ENCODE measurements at regions not wholly inside any gene's neighbourhood (a gene's known extent, or its start where the extent isn't known, plus 50 kb on each side); places are given as distances from the start of the nearest gene placed in this dataset.

DNA sequence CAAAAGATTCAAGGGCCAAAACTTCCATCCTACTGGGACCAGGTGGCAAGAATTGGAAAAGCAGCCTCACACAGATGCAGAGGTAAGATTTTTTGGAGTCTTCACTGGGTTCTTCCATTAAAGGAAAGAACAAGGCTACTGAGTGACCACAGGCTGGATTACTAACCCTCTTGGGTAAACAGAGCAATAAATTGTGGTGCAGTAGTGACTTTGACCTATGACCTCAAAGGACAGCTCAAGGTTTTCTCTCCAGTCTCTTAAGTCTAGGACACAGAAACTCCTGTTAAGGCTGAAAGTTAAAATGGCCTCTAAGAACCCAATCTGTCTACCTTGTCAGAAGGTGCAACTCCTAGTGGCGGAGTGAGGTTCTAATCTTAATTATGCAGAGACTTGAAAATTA, 464.9 kb downstream of the SMARCA1 start:
- H3K27ac ChIP-seq (ENCODE audit: low read depth, low read length), result no peak overlapping the region
- H3K4me1 ChIP-seq (ENCODE audit: control insufficient read depth, insufficient read depth, low read length), result no peaks in the 10 kb centered on the region
- H3K9me3 ChIP-seq (ENCODE audit: control insufficient read depth, insufficient read depth, low read length), result no peaks in the 10 kb centered on the region
- no peaks in the 10 kb centered on the region for H3K27me3 ChIP-seq (ENCODE audit: control insufficient read depth, insufficient read depth, low read length)
- DNase-seq (ENCODE audit: low read depth in 4 of 6, low spot score in 6 of 6), result no peak
- 100% methylated on average over 1 of the region's 1 CpG for WGBS (ENCODE audit: insufficient coverage)
- no peak overlapping the region for H3K4me3 ChIP-seq (ENCODE audit: low read depth, low read length)
- no peaks in the 10 kb centered on the region for H3K36me3 ChIP-seq (ENCODE audit: control insufficient read depth, insufficient read depth, low read length)

DNA sequence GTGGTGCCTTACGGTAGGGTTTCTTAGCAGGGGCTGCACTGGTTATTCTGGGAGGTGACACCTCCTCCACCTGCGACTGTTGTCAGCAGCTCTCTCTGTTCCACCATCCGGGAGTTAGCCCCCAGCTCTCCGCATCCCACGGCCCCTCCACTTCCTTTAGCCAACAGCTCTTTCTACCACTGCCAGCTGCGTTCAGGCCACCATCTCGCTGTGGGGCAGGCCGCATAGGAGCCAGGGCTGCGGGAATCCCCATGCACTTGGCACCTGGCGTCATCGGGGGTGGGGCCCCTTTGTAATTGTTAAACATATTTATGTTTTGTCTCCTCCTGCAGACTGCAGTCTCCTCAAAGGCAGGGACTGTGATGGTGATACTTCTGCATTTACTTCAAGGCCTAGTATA, 480.2 kb downstream of the SMARCA1 start:
- no peak overlapping the region for H3K27ac ChIP-seq (ENCODE audit: low read depth, low read length)
- H3K27me3 ChIP-seq (ENCODE audit: control insufficient read depth, insufficient read depth, low read length), result no peaks in the 10 kb centered on the region
- no peaks in the 10 kb centered on the region for H3K36me3 ChIP-seq (ENCODE audit: control insufficient read depth, insufficient read depth, low read length)
- no peak for DNase-seq (ENCODE audit: low read depth in 4 of 6, low spot score in 6 of 6)
- peaks cover 3% of the 10 kb centered on the region for H3K9me3 ChIP-seq (ENCODE audit: control insufficient read depth, insufficient read depth, low read length)
- H3K4me3 ChIP-seq (ENCODE audit: low read depth, low read length), result no peak overlapping the region
- H3K4me1 ChIP-seq (ENCODE audit: control insufficient read depth, insufficient read depth, low read length), result no peaks in the 10 kb centered on the region
- WGBS (ENCODE audit: insufficient coverage), result 86% methylated on average over 6 of the region's 11 CpGs

DNA sequence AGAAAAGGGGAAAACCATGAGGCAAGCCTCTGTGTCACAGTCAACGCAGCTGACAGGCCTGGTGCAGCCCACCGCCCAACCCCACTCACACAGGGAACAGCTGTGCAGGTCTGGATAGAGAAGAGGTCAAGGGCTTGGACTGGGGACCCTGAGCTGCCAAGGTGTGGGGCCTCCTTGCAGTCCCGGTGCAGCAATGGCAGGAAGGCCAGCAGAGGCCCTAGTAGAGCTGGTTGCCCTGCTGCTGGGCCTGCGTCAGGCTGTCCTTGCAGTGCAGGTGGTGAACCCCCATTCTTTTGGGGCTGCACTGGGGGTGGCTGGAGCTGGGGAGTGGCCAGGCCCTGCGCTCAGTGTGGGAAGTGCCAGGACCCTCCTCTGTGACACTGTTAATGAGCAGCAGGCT, 482.0 kb downstream of the SMARCA1 start:
- H3K9me3 ChIP-seq (ENCODE audit: control insufficient read depth, insufficient read depth, low read length), result peaks cover 3% of the 10 kb centered on the region
- 77% methylated on average over 5 of the region's 5 CpGs for WGBS (ENCODE audit: insufficient coverage)
- H3K27ac ChIP-seq (ENCODE audit: low read depth, low read length), result no peak overlapping the region
- no peaks in the 10 kb centered on the region for H3K4me1 ChIP-seq (ENCODE audit: control insufficient read depth, insufficient read depth, low read length)
- DNase-seq (ENCODE audit: low read depth in 4 of 6, low spot score in 6 of 6), result no peak
- H3K36me3 ChIP-seq (ENCODE audit: control insufficient read depth, insufficient read depth, low read length), result no peaks in the 10 kb centered on the region
- H3K27me3 ChIP-seq (ENCODE audit: control insufficient read depth, insufficient read depth, low read length), result no peaks in the 10 kb centered on the region
- H3K4me3 ChIP-seq (ENCODE audit: low read depth, low read length), result no peak overlapping the region

DNA sequence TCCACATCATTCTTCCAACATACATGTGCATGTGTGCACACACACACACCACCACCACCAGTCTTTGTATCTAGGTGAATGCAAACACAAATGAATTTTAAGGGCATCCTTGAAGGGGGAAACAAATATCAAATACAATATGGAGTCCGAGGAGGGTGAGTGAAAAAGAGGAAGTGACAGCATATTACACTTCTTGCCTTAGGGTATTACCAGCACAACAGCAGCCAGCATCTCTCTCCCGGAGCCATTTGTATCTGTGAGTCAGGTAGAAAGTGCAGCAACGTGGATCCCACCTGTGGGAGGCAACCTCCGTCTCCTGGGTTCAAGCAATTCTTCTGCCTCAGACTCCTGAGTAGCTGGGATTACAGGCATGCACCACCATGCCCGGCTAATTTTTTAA, 483.2 kb downstream of the SMARCA1 start:
- H3K4me1 ChIP-seq (ENCODE audit: control insufficient read depth, insufficient read depth, low read length), result no peaks in the 10 kb centered on the region
- peaks cover 3% of the 10 kb centered on the region for H3K9me3 ChIP-seq (ENCODE audit: control insufficient read depth, insufficient read depth, low read length)
- no peaks in the 10 kb centered on the region for H3K27me3 ChIP-seq (ENCODE audit: control insufficient read depth, insufficient read depth, low read length)
- no peak overlapping the region for H3K4me3 ChIP-seq (ENCODE audit: low read depth, low read length)
- H3K27ac ChIP-seq (ENCODE audit: low read depth, low read length), result no peak overlapping the region
- DNase-seq (ENCODE audit: low read depth in 4 of 6, low spot score in 6 of 6), result no peak
- H3K36me3 ChIP-seq (ENCODE audit: control insufficient read depth, insufficient read depth, low read length), result no peaks in the 10 kb centered on the region
- WGBS (ENCODE audit: insufficient coverage), result 68% methylated on average over 2 of the region's 5 CpGs

DNA sequence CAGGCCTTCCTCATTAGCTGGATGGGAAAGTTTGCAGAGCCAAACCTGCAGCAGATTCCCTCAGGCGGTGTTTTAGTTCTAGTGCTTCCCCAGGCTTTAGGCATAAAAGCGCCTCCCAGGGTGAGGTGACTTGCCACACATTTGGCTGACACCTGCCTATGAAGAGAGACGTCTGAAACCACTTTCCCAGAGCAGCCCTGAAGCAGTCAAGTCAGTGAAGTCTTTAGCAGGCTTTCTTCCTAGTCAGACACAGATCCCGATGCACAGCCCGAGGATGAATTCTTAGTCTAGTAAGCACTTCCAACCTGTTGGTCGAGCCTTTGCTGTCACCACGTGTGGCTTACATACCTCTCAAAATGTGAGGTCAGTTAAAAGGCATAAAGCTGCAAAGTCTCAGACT, 484.1 kb downstream of the SMARCA1 start:
- H3K36me3 ChIP-seq (ENCODE audit: control insufficient read depth, insufficient read depth, low read length), result no peaks in the 10 kb centered on the region
- H3K4me1 ChIP-seq (ENCODE audit: control insufficient read depth, insufficient read depth, low read length), result no peaks in the 10 kb centered on the region
- no peaks in the 10 kb centered on the region for H3K27me3 ChIP-seq (ENCODE audit: control insufficient read depth, insufficient read depth, low read length)
- no peak overlapping the region for H3K27ac ChIP-seq (ENCODE audit: low read depth, low read length)
- DNase-seq (ENCODE audit: low read depth in 4 of 6, low spot score in 6 of 6), result peak in 1 of 6 donors; percentile 5
- H3K9me3 ChIP-seq (ENCODE audit: control insufficient read depth, insufficient read depth, low read length), result peaks cover 3% of the 10 kb centered on the region
- 56% methylated on average over 7 of the region's 7 CpGs for WGBS (ENCODE audit: insufficient coverage)
- no peak overlapping the region for H3K4me3 ChIP-seq (ENCODE audit: low read depth, low read length)

DNA sequence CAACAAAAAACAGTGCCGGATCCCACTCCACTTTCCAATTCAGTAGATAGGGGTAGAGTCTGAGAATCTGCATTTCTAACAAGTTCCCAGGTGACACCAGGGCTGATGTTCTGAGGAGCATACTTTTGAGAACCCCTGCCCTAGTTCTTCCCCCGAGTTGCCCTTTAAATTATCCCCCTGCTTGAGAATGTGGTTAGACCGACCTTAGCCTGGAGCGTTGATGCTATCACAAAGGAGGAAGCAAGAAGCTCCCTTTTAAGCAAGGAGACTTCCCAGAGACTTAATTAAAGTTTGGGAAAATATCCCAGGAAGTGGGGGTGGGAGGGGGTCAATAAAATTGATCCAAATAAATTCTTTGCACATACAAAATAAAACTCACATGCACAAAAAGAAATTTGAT, 485.9 kb downstream of the SMARCA1 start:
- DNase-seq (ENCODE audit: low read depth in 4 of 6, low spot score in 6 of 6), result no peak
- no peaks in the 10 kb centered on the region for H3K9me3 ChIP-seq (ENCODE audit: control insufficient read depth, insufficient read depth, low read length)
- no peaks in the 10 kb centered on the region for H3K27me3 ChIP-seq (ENCODE audit: control insufficient read depth, insufficient read depth, low read length)
- no peak overlapping the region for H3K4me3 ChIP-seq (ENCODE audit: low read depth, low read length)
- H3K36me3 ChIP-seq (ENCODE audit: control insufficient read depth, insufficient read depth, low read length), result no peaks in the 10 kb centered on the region
- 100% methylated on average over 1 of the region's 4 CpGs for WGBS (ENCODE audit: insufficient coverage)
- H3K4me1 ChIP-seq (ENCODE audit: control insufficient read depth, insufficient read depth, low read length), result no peaks in the 10 kb centered on the region
- no peak overlapping the region for H3K27ac ChIP-seq (ENCODE audit: low read depth, low read length)

DNA sequence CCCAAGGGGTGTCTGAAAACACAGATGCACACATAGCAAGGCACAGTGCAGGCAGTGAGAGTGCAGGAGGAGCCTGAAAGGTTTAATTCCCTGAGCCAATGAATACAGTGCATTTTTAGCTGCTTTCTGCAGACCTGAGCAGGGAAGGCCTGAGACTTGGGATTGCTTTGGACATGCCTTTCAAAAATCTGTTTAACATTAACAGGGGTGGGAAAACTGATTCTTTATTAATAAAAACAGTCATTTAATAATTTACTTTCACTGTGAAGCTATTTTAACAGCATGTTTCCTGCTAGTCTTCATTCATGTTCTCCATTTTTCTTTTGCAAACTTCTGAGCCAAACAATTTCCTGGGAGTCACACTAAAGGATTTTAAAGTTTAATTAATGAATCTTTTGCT, 488.1 kb downstream of the SMARCA1 start:
- H3K4me1 ChIP-seq (ENCODE audit: control insufficient read depth, insufficient read depth, low read length), result no peaks in the 10 kb centered on the region
- H3K36me3 ChIP-seq (ENCODE audit: control insufficient read depth, insufficient read depth, low read length), result no peaks in the 10 kb centered on the region
- no peak for DNase-seq (ENCODE audit: low read depth in 4 of 6, low spot score in 6 of 6)
- no peaks in the 10 kb centered on the region for H3K9me3 ChIP-seq (ENCODE audit: control insufficient read depth, insufficient read depth, low read length)
- H3K27me3 ChIP-seq (ENCODE audit: control insufficient read depth, insufficient read depth, low read length), result no peaks in the 10 kb centered on the region
- no peak overlapping the region for H3K4me3 ChIP-seq (ENCODE audit: low read depth, low read length)
- H3K27ac ChIP-seq (ENCODE audit: low read depth, low read length), result no peak overlapping the region

DNA sequence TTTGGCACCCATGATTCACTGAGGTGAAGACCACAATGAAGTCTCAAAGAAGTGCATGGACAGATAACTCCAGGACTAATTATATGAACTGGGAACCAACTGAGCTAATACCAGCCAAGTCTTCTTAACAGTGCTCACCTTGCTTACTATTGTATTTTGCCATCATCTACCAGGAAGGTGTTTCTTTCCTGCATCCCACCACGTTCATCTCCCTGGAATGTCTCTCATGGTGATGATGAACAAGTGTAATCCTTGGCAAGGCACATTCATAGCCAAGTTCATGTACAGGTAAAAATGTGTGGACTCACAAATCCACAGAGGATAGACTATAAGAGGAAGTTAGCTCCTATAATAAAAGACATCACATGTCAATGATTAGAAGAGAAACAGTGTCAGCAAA, 489.1 kb downstream of the SMARCA1 start:
- no peak for DNase-seq (ENCODE audit: low read depth in 4 of 6, low spot score in 6 of 6)
- Histone ChIP-seq H3K27ac (ENCODE audit: low read depth, low read length) (no peak overlapping the region), H3K27me3 (ENCODE audit: control insufficient read depth, insufficient read depth, low read length) (no peaks in the 10 kb centered on the region), H3K4me1 (ENCODE audit: control insufficient read depth, insufficient read depth, low read length) (no peaks in the 10 kb centered on the region), H3K9me3 (ENCODE audit: control insufficient read depth, insufficient read depth, low read length) (no peaks in the 10 kb centered on the region), H3K36me3 (ENCODE audit: control insufficient read depth, insufficient read depth, low read length) (no peaks in the 10 kb centered on the region), H3K4me3 (ENCODE audit: low read depth, low read length) (no peak overlapping the region)
- WGBS (ENCODE audit: insufficient coverage), result no CpG with 5 or more reads among the region's 1 CpG

DNA sequence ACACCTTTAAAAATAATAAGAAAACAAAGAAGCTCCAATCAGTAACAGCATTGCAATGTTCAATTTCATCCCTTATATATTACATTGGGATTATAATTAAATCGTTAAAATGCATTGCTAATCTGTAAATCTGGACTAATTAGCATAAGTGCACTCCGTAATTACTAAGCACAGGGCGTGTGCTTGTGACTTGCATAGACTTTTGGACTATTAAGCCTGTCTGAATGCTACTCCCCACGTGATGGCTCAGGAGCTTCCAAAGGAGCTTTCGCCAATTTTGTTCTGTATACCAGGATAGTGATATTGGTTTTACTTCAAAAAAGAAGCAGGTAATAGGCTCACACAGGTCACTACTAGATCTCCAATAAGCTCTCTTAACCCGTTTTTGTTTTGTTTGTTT, 497.1 kb downstream of the SMARCA1 start:
- Histone ChIP-seq H3K27ac (ENCODE audit: low read depth, low read length) (no peak overlapping the region), H3K4me3 (ENCODE audit: low read depth, low read length) (no peak overlapping the region), H3K27me3 (ENCODE audit: control insufficient read depth, insufficient read depth, low read length) (no peaks in the 10 kb centered on the region), H3K9me3 (ENCODE audit: control insufficient read depth, insufficient read depth, low read length) (no peaks in the 10 kb centered on the region), H3K4me1 (ENCODE audit: control insufficient read depth, insufficient read depth, low read length) (no peaks in the 10 kb centered on the region), H3K36me3 (ENCODE audit: control insufficient read depth, insufficient read depth, low read length) (no peaks in the 10 kb centered on the region)
- 80% methylated on average over 1 of the region's 6 CpGs for WGBS (ENCODE audit: insufficient coverage)
- peak in 1 of 6 donors; percentile 34 for DNase-seq (ENCODE audit: low read depth in 4 of 6, low spot score in 6 of 6)

DNA sequence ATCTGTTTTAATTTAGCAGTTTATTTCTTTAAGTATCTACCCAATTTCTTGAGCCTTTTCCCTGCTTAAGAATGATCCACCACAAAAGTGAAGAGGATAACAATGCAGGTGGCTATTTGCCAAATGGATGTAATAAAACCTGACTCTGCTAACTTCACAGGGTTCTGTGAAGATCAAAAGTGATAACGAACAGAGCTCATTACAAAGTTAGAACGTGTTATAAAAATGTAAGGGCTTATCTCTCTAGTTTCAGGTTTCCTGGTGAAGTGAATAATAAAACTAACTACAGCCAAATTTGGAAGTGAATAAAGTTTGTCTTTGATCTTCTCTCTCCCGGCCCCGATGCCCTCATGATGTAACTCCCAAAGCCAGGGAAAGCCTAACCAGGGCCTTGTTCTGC, 497.9 kb downstream of the SMARCA1 start:
- Histone ChIP-seq H3K27me3 (ENCODE audit: control insufficient read depth, insufficient read depth, low read length) (no peaks in the 10 kb centered on the region), H3K4me3 (ENCODE audit: low read depth, low read length) (no peak overlapping the region), H3K36me3 (ENCODE audit: control insufficient read depth, insufficient read depth, low read length) (no peaks in the 10 kb centered on the region), H3K9me3 (ENCODE audit: control insufficient read depth, insufficient read depth, low read length) (no peaks in the 10 kb centered on the region), H3K4me1 (ENCODE audit: control insufficient read depth, insufficient read depth, low read length) (no peaks in the 10 kb centered on the region), H3K27ac (ENCODE audit: low read depth, low read length) (no peak overlapping the region)
- no CpG with 5 or more reads among the region's 4 CpGs for WGBS (ENCODE audit: insufficient coverage)
- no peak for DNase-seq (ENCODE audit: low read depth in 4 of 6, low spot score in 6 of 6)
